Activated CD4-positive, alpha-beta T cell treated with anti-CD3 and anti-CD28 coated beads, Interleukin-2, amount 10 ng/mL, durations not matched to agents 24 days and 14 days (primary cell): ENCODE measurements at regions not wholly inside any gene's neighbourhood (a gene's known extent, or its start where the extent isn't known, plus 50 kb on each side); places are given as distances from the start of the nearest gene placed in this dataset.

Experiments used
- DNase-seq: peaks from one replicate; pipeline ENCODE4 v3.0.0; 2022
- H3K27ac Mint-ChIP-seq: one replicate; pipeline ENCODE4 v1.8.0; 2022; ENCODE audit warnings: mild to moderate bottlenecking, mixed read lengths
- H3K27me3 Mint-ChIP-seq: one replicate; pipeline ENCODE4 v1.8.0; 2022; ENCODE audit warnings: mixed read lengths
- H3K36me3 Mint-ChIP-seq: one replicate; pipeline ENCODE4 v1.8.0; 2022; ENCODE audit warnings: low read depth, mild to moderate bottlenecking, mixed read lengths
- H3K4me1 Mint-ChIP-seq: one replicate; pipeline ENCODE4 v1.8.0; 2021; ENCODE audit warnings: mixed read lengths
- H3K4me3 Mint-ChIP-seq: one replicate; pipeline ENCODE4 v1.8.0; 2022; ENCODE audit warnings: mild to moderate bottlenecking, moderate library complexity, mixed read lengths
- H3K9me3 Mint-ChIP-seq: one replicate; pipeline ENCODE4 v1.8.0; 2021; ENCODE audit warnings: mixed read lengths
- intact Hi-C: fragments of 100-400 bp; cut with micrococcal nuclease; formaldehyde crosslinking; loops from one replicate; pipeline ENCODE4 v1.15.1; 2023

- Mint-ChIP-seq H3K36me3 (no peaks in the 10 kb centered on the region), H3K27me3 (peaks cover 5% of the 10 kb centered on the region), H3K9me3 (no peaks in the 10 kb centered on the region), H3K4me1 (no peaks in the 10 kb centered on the region), H3K4me3 (no peak overlapping the region), H3K27ac (no peak overlapping the region)
- no peak for DNase-seq
- intact Hi-C loops: no loop called here
Measured at GRCh38 chr7:26487780-26488515, 196.3 kb downstream of the SNX10 start.

- Mint-ChIP-seq H3K36me3 (no peaks in the 10 kb centered on the region), H3K27ac (no peak overlapping the region), H3K4me1 (no peaks in the 10 kb centered on the region), H3K27me3 (peaks cover 3% of the 10 kb centered on the region), H3K9me3 (no peaks in the 10 kb centered on the region), H3K4me3 (no peak overlapping the region)
- intact Hi-C loops: no loop called here
- DNase-seq: no peak
Measured at GRCh38 chr7:26489391-26489790, 197.7 kb downstream of the SNX10 start.

DNA sequence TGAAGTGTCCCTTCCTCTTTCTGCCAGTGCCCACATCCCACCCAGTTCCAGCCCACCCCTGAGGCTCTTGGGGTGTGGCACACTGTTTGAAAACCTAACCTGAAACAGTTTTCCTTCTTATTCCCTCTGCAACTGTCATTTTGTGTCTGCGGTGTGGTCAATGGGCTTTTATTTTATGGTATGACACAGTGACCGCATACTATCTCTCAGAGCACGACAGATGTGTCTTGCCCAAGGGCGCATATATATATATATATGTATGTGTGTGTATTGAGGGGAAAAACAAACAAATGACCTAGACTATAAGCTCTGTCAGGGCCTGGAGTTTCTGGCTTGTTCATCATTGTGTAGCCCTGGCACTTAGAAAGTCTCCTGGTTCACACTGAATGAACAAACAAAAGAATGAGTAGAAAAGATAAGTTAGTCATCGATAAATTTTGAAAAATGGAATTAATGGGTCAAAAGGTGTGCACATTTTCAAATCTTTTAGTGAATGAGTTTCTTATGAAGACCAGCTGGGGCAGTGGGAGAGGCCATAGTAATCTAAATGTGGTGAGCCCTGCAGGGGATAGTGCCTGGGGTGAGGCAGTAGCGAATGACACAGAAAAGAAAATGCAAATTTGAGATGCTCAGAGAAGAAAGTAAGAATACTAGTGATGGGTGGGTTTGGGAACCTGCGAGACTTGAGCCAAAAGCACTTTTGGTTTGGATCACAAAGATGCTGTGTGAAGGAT lies 198.4 kb downstream of the SNX10 start:
- Mint-ChIP-seq H3K4me3 (no peak overlapping the region), H3K9me3 (no peaks in the 10 kb centered on the region), H3K27ac (no peak overlapping the region), H3K27me3 (peaks cover 5% of the 10 kb centered on the region), H3K4me1 (no peaks in the 10 kb centered on the region), H3K36me3 (no peaks in the 10 kb centered on the region)
- no peak for DNase-seq
- intact Hi-C loops: no loop called here

- H3K4me3 Mint-ChIP-seq: no peak overlapping the region
- intact Hi-C loops: no loop called here
- no peak for DNase-seq
- H3K36me3 Mint-ChIP-seq: no peaks in the 10 kb centered on the region
- H3K27ac Mint-ChIP-seq: no peak overlapping the region
- peaks cover 7% of the 10 kb centered on the region for H3K27me3 Mint-ChIP-seq
- no peaks in the 10 kb centered on the region for H3K4me1 Mint-ChIP-seq
- no peaks in the 10 kb centered on the region for H3K9me3 Mint-ChIP-seq
Measured at GRCh38 chr7:26490640-26491624, 199.3 kb downstream of the SNX10 start.

GRCh38 chr7:26492816-26493215 lies 201.2 kb downstream of the SNX10 start:
- intact Hi-C loops: no loop called here
- Mint-ChIP-seq H3K9me3 (no peaks in the 10 kb centered on the region), H3K4me1 (no peaks in the 10 kb centered on the region), H3K4me3 (no peak overlapping the region), H3K27me3 (peaks cover 7% of the 10 kb centered on the region), H3K36me3 (no peaks in the 10 kb centered on the region), H3K27ac (no peak overlapping the region)
- DNase-seq: no peak

- intact Hi-C loops: no loop called here
- no peak for DNase-seq
- Mint-ChIP-seq H3K4me1 (no peaks in the 10 kb centered on the region), H3K36me3 (no peaks in the 10 kb centered on the region), H3K9me3 (no peaks in the 10 kb centered on the region), H3K27me3 (peaks cover 5% of the 10 kb centered on the region), H3K4me3 (no peak overlapping the region), H3K27ac (no peak overlapping the region)
Measured at GRCh38 chr7:26493737-26494428, 202.2 kb downstream of the SNX10 start.

- no peaks in the 10 kb centered on the region for H3K9me3 Mint-ChIP-seq
- no peak for DNase-seq
- intact Hi-C loops: no loop called here
- H3K36me3 Mint-ChIP-seq: no peaks in the 10 kb centered on the region
- H3K4me3 Mint-ChIP-seq: no peak overlapping the region
- H3K27ac Mint-ChIP-seq: no peak overlapping the region
- peaks cover 5% of the 10 kb centered on the region for H3K27me3 Mint-ChIP-seq
- H3K4me1 Mint-ChIP-seq: no peaks in the 10 kb centered on the region
Measured at GRCh38 chr7:26495569-26495968, 203.9 kb downstream of the SNX10 start.

- intact Hi-C loops: no loop called here
- H3K9me3 Mint-ChIP-seq: no peaks in the 10 kb centered on the region
Measured at GRCh38 chr7:26497801-26498596, 206.3 kb downstream of the SNX10 start.

DNA sequence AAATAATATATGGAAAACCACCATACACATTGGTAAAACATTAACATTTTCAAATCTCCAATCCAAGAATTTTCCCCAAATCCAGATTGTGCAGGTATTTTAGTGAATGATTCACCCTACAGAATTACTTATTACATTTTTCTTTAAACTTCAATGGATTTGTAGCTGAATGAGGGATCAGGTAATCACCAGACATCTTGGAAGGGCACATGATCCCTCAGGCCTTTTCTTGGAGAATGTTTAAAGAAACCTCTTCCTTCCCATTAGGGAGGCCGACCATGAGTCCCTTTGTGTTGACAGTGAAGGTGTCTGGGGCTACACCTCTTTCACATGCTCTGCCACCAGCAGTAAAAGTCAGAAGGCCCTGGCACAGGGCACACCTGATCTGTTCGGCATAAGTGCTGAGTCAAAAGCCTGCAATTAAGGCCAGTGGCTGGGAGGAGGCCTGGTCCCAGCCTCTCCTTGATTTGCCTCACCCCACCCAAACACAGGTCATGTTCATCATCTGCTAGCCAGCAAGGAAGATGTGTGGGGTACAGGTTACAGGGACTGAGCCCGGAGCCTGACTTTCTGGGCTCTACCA lies 207.7 kb downstream of the SNX10 start:
- Mint-ChIP-seq H3K9me3 (no peaks in the 10 kb centered on the region), H3K27me3 (peaks cover 9% of the 10 kb centered on the region), H3K4me1 (no peaks in the 10 kb centered on the region), H3K27ac (no peak overlapping the region), H3K4me3 (no peak overlapping the region), H3K36me3 (no peaks in the 10 kb centered on the region)
- DNase-seq: no peak
- intact Hi-C loops: no loop called here

More at GRCh38 chr7:26497801-26498596, 206.3 kb downstream of the SNX10 start:
- H3K4me1 Mint-ChIP-seq: no peaks in the 10 kb centered on the region
- DNase-seq: no peak
- no peak overlapping the region for H3K27ac Mint-ChIP-seq
- H3K4me3 Mint-ChIP-seq: no peak overlapping the region
- peaks cover 7% of the 10 kb centered on the region for H3K27me3 Mint-ChIP-seq
- no peaks in the 10 kb centered on the region for H3K36me3 Mint-ChIP-seq

DNA sequence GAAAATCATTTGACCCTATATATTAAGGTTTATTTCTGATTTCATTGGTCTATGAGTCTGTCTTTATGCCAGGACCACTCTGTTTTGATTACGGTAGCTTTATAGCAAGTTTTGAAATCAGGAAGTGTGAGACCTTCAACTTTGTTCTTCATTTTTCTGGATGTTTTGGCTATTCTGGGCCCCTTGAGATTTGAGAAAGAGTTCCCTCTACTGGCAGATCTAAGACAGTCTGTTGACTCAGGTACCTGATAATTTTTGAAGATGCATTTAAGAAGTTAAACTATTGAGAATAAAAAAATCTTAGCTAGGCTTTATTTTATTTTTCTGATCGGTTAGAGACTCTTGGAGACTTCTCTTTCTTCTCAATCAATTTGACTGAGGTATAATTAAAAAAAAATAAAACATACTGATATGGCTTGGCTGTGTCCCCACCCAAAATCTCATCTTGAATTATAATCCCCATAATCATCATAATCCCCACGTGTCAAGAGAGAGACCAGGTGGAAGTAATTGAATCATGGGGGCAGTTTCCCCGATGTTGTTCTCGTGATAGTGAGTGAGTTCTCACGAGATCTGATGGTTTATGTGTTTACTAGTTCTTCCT lies 209.2 kb downstream of the SNX10 start:
- Mint-ChIP-seq H3K4me3 (no peak overlapping the region), H3K27ac (no peak overlapping the region), H3K4me1 (no peaks in the 10 kb centered on the region), H3K36me3 (no peaks in the 10 kb centered on the region), H3K27me3 (peaks cover 5% of the 10 kb centered on the region), H3K9me3 (no peaks in the 10 kb centered on the region)
- DNase-seq: no peak
- intact Hi-C loops: loop anchor here (2.0 to 10.0 kb wide), 3 partner anchors 124 to 608 kb away; no protein-coding TSS in a partner anchor

DNA sequence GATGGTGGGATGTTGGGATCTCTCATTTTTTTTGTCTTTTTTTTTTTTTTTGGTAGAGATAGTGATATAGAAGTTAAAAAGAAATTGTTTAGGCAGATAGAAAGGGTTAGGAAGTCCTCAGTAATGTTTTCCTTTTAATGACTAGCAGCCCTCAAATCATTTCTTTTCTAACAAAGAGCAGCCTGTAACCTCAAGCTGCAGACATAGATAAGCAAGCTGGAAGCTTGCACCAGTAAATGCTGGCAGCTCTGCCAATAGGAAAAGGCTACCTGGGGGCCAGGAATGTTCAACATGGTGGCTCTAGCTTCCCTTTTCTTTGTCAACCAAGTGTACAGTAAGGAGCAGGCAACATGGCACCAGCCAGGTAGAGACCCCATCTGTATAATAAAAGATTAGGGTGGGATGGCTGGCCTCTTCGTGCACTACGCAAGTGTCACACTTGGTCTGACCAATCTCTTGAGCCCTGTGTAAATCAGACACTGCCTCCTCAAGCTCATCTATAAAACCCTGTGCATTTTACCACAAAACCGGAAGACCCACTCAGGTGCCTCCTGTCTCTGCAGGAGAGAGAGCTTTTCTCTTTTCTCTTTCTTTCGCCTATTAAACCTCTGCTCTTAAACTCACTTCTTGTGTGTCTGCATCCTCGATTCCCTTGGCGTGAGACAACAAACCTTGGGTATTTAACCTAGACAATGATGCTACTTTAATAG lies 212.9 kb downstream of the SNX10 start:
- Mint-ChIP-seq H3K9me3 (no peaks in the 10 kb centered on the region), H3K4me3 (no peak overlapping the region), H3K27me3 (peaks cover 6% of the 10 kb centered on the region), H3K4me1 (no peaks in the 10 kb centered on the region), H3K36me3 (no peaks in the 10 kb centered on the region), H3K27ac (no peak overlapping the region)
- intact Hi-C loops: loop anchor here (10.0 kb wide), 1 partner anchor 420 kb away; no protein-coding TSS in a partner anchor
- DNase-seq: no peak

GRCh38 chr7:26506196-26506595 lies 214.5 kb downstream of the SNX10 start:
- Mint-ChIP-seq H3K27me3 (peaks cover 11% of the 10 kb centered on the region), H3K4me1 (no peaks in the 10 kb centered on the region), H3K36me3 (no peaks in the 10 kb centered on the region), H3K27ac (no peak overlapping the region), H3K9me3 (no peaks in the 10 kb centered on the region), H3K4me3 (no peak overlapping the region)
- intact Hi-C loops: loop anchor here (10.0 kb wide), 1 partner anchor 421 kb away; no protein-coding TSS in a partner anchor
- DNase-seq: no peak
